Heart right ventricle (tissue), 16 donors: ENCODE measurements at regions not wholly inside any gene's neighbourhood (a gene's known extent, or its start where the extent isn't known, plus 50 kb on each side); places are given as distances from the start of the nearest gene placed in this dataset.
"Not testable (repeated sequence)": the region's sequence is repeated elsewhere in the genome, so short reads cannot be mapped to it uniquely, and the experiment has no call there.

ENCODE experiments used
- ATAC-seq, 8 donors: fragments of 200-7000 bp; cut with Tn5 transposase; one replicate each; pipeline ENCODE4 v1.9.1; 2020; ENCODE audit warnings: mild to moderate bottlenecking in 8 of 8, moderate library complexity in 8 of 8, moderate number of reproducible peaks in 1 of 8
- DNase-seq, 2 donors: peaks; one replicate each; pipeline ENCODE4 v3.0.0-alpha.2; 2020
- H3K27ac ChIP-seq, 10 donors: fragments of 200-600 bp; sonication (generic) in 2 of 10; one replicate each; pipeline versions ENCODE4 v1.5.0 to v1.8.0; 2020 to 2022; ENCODE audit warnings: mild to moderate bottlenecking in 3 of 10
- H3K27me3 ChIP-seq, 7 donors: fragments of 200-600 bp; one replicate each; pipeline ENCODE4 v1.8.0; 2021 to 2022; ENCODE audit warnings: mild to moderate bottlenecking in 2 of 7
- H3K36me3 ChIP-seq, 9 donors: fragments of 200-600 bp; sonication (generic) in 1 of 9; one replicate each; pipeline versions ENCODE4 v1.5.0 to v1.8.0; 2020 to 2022; ENCODE audit warnings: mild to moderate bottlenecking in 2 of 9
- H3K4me1 ChIP-seq, 9 donors: fragments of 200-600 bp; sonication (generic) in 1 of 9; one replicate each; pipeline versions ENCODE4 v1.5.0 to v1.8.0; 2020 to 2022; ENCODE audit warnings: mild to moderate bottlenecking in 4 of 9
- H3K4me3 ChIP-seq, 10 donors: fragments of 200-600 bp; sonication (generic) in 2 of 10; one replicate each; pipeline versions ENCODE4 v1.5.0 to v1.8.0; 2020 to 2022; ENCODE audit warnings: mild to moderate bottlenecking in 7 of 10, moderate library complexity in 2 of 10
- H3K9me3 ChIP-seq, 11 donors: fragments of 200-600 bp in 10 of 11; sonication (generic) in 2 of 11; one replicate each; pipeline versions ENCODE4 v1.5.0 to v1.8.0; 2013 to 2022; ENCODE audit warnings: mild to moderate bottlenecking in 2 of 11, control low read depth in 1 of 11, moderate library complexity in 1 of 11
- WGBS, 2 donors: extraction: QIAGEN DNeasy Blood & Tissue Kit; methylation state at CpG; one replicate each; pipeline ENCODE4 v1.1.7; 2013; ENCODE audit warnings: inconsistent platforms in 1 of 2; 5-methylcytosine and 5-hydroxymethylcytosine counted together
- intact Hi-C, 10 donors: fragments of 100-400 bp; cut with DNase I; formaldehyde crosslinking; loops; one replicate each; pipeline versions ENCODE4 v1.11.1 to v1.14.2; 2022
- TF ChIP-seq, protein P1 (sequence below), 9 donors: fragments of 200-600 bp; sonication (generic) in 2 of 9; IDR thresholded peaks; one replicate each; pipeline versions ENCODE4 v1.5.0 to v1.8.0; 2021 to 2022; ENCODE audit warnings: antibody characterized with exemption in 9 of 9, mild to moderate bottlenecking in 5 of 9, moderate library complexity in 1 of 9
- donor health status: Arrhythmogenic right ventricular cardiomyopathy.
- donor health status: ischemic (EF 13 %, LVEDD 7.1; RV severe dilation, severe dysfunction).
- donor health status: healthy with polysubstance abuse.
- donor health status: DM: no; HTN: yes; CAD: no.
- donor health status: DM: no; HTN: no; CAD: no.
- donor health status: ischemic (EF 25% LVEDD 6.9; RV normal size, moderate dysfunction).
- donor health status: ischemic (EF 25% LVEDD 5.7; RV mildly dilated, moderate dysfunction).
- donor health status: healthy.
- donor health status: DM: yes; HTN: yes; CAD: no.
- donor health status: Ischemic cardiomyopathy.
- donor health status: ischemic (EF 35%, LVEDD 5.7; RV mildly dilated, moderate dysfunction).
- donor health status: nonischemic (EF 11% LVEDD 7.7; RV severe dilation, severe dysfunction).
- donor health status: DM: yes; HTN: yes; CAD: no.
- donor health status: PGD.
- donor health status: ischemic (EF 29% LVEDD 5.4; RV normal size, mild dysfunction).
- donor health status: nonischemic (EF 23%, LVEDD 6.1; RV moderate dilation, normal function).

DNA sequence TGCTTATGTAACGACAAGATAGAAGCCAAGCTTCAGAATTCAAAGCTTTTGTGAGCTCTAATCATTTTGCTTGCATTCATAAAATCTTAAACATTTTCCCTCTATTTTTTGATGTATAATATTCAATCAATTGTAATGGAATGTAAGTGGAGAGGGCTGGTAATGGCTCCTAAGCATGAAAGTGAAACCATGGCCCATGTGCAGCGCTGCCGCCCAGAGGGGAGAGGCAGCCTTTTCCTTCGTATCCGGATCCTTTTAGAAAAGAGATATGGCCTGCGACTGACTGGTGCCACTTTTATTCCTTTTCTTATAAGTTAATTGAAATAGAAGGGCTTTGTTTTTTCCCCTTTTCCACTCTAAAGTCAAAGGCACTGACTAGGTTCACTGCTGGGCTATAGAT, 178.9 kb upstream of the POMZP3 start:
- H3K9me3 ChIP-seq, H3K27me3 ChIP-seq, H3K36me3 ChIP-seq, intact Hi-C loops: not testable (repeated sequence)
- 39 to 42% methylated on average over 6 of the region's 6 CpGs for WGBS, 2 donors
- TF ChIP-seq, protein P1, sequence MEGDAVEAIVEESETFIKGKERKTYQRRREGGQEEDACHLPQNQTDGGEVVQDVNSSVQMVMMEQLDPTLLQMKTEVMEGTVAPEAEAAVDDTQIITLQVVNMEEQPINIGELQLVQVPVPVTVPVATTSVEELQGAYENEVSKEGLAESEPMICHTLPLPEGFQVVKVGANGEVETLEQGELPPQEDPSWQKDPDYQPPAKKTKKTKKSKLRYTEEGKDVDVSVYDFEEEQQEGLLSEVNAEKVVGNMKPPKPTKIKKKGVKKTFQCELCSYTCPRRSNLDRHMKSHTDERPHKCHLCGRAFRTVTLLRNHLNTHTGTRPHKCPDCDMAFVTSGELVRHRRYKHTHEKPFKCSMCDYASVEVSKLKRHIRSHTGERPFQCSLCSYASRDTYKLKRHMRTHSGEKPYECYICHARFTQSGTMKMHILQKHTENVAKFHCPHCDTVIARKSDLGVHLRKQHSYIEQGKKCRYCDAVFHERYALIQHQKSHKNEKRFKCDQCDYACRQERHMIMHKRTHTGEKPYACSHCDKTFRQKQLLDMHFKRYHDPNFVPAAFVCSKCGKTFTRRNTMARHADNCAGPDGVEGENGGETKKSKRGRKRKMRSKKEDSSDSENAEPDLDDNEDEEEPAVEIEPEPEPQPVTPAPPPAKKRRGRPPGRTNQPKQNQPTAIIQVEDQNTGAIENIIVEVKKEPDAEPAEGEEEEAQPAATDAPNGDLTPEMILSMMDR (IDR thresholded peaks at IDR 0.05), result peak in 2 of 9 donors; percentile 28 to 46
- Histone ChIP-seq H3K4me3 (peak overlapping the region in 5 of 10 donors; percentile 8 to 25 (median 21)), H3K4me1 (peaks cover 0 to 24% (median 5%) of the 10 kb centered on the region in 9 donors), H3K27ac (peak overlapping the region in 6 of 10 donors; percentile 19 to 58 (median 50))
- ATAC-seq (peak in 7 of 8 donors; percentile 62 to 90 (median 81)), DNase-seq (peak; percentile 3 to 4)

DNA sequence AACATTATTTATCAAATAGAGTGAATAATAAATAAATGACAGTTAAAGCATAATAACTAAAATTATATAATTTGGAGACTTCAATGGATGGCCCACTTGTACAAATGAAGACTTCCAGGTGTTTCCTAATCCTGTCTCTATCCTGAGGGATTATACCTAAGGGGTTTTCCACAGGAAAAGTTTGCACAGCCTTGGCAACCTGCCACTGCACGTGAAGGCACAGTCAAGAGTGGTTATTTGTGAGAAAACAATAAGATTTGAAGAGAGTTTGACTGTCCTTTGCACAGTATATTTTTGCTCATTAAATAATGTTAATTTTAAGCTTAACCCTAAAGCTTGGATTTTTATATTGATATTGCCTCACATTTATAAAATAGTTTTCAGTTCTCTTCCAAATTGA, 178.2 kb upstream of the POMZP3 start:
- H3K27me3 ChIP-seq, intact Hi-C loops, H3K9me3 ChIP-seq, H3K36me3 ChIP-seq: not testable (repeated sequence)
- DNase-seq (peak; percentile 17 to 25), ATAC-seq (peak in 4 of 8 donors; percentile 51 to 78 (median 58))
- H3K4me3 ChIP-seq, result peak overlapping the region in 1 of 10 donors; percentile 21
- WGBS, 2 donors, result 50 to 73% methylated on average over 1 of the region's 1 CpG
- H3K27ac ChIP-seq, result peak overlapping the region in 5 of 10 donors; percentile 19 to 58 (median 54)
- peaks cover 0 to 24% (median 5%) of the 10 kb centered on the region in 9 donors for H3K4me1 ChIP-seq

DNA sequence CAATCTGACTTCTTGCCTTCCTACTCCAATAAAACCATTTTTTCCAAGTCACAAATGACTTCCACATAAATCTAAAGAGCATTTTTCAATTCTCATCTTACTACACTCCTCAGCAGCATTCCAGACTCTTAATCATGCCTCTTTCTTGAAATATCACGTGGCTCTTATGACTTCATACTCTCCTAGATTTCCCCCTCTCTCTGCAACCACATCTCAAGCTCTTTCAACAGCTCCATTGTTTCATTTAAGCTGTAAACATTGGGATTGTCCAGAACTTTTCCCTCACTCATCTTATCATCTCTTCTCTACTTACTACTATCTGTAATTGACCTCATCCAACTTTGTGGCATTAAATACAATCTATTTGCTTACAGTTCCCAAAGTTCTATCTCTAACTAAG, 170.6 kb upstream of the POMZP3 start:
- H3K36me3 ChIP-seq, H3K27ac ChIP-seq, H3K9me3 ChIP-seq, H3K4me3 ChIP-seq, DNase-seq, intact Hi-C loops, ATAC-seq, H3K27me3 ChIP-seq, H3K4me1 ChIP-seq: not testable (repeated sequence)
- 21 to 59% methylated on average over 1 of the region's 1 CpG for WGBS, 2 donors

DNA sequence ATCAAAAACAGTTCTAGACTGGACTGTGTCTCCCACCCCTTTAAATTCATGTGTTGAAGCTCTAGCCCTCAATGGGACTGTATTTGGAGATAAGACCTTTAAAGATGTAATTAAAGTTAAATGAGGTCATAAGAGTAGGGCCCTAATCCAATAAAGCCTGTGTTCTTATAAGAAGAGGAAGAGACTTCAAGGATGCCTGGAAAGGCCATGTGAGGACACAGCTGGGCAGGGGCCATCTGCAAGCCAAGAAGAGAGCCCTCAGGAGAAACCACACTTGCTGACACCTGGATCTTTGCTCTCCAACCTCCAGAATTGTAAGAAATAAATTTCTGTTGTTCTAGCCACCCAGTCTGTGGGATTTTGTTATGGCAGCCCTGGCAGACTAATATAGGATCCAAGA, 153.6 kb upstream of the POMZP3 start:
- H3K4me1 ChIP-seq, H3K9me3 ChIP-seq, H3K36me3 ChIP-seq, H3K27ac ChIP-seq, DNase-seq, ATAC-seq, intact Hi-C loops, H3K4me3 ChIP-seq, H3K27me3 ChIP-seq: not testable (repeated sequence)

DNA sequence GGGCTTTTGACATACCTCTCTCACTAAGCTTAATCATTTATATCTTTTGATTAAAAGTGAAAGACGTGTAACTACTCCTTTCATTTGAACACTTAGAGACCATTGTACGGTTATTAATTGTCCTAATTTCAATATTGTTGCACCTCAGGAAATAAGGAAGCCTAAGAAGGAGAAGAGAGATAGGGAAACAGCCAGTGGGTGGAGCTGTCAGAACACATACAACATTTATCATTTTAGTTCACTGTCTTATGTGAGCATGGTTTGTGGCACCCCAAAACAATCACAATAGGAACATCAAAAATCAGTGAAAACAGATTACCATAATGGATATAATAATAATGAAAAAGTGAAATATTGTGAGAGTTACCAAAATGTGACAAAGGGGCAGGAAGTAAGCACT, 147.2 kb upstream of the POMZP3 start:
- H3K4me3 ChIP-seq, H3K9me3 ChIP-seq, ATAC-seq, H3K4me1 ChIP-seq, H3K27me3 ChIP-seq, H3K36me3 ChIP-seq, DNase-seq, intact Hi-C loops, H3K27ac ChIP-seq: not testable (repeated sequence)
- TF ChIP-seq, protein P1 (IDR thresholded peaks at IDR 0.05), result peak in 7 of 9 donors; percentile 18 to 59 (median 47)
- 55 to 77% methylated on average over 2 of the region's 2 CpGs for WGBS, 2 donors

DNA sequence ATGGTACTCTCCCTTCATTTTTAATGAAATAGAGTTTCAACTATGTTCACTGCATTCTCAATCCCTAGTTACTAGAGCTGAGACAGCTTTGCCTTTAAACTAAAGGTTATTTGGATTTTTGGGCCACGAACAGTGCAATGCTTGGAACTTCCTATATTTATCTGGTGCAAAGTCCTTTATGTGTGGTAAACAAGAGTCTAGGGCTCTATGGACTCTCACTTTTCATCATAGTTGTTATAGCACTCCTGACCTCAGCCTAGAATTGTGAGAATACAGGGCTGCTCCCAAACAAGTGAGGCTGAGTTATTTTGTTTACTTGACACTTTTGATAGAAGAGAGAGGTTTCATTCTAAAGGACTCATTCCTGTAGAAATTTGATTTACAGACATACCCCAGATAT, 144.9 kb upstream of the POMZP3 start:
- ATAC-seq, H3K4me1 ChIP-seq, DNase-seq, H3K36me3 ChIP-seq, H3K4me3 ChIP-seq, intact Hi-C loops, H3K27me3 ChIP-seq, H3K27ac ChIP-seq: not testable (repeated sequence)
- 69 to 76% methylated on average over 1 of the region's 1 CpG for WGBS, 2 donors
- H3K9me3 ChIP-seq, result peaks cover 0 to 11% (median 0%) of the 10 kb centered on the region in 11 donors

DNA sequence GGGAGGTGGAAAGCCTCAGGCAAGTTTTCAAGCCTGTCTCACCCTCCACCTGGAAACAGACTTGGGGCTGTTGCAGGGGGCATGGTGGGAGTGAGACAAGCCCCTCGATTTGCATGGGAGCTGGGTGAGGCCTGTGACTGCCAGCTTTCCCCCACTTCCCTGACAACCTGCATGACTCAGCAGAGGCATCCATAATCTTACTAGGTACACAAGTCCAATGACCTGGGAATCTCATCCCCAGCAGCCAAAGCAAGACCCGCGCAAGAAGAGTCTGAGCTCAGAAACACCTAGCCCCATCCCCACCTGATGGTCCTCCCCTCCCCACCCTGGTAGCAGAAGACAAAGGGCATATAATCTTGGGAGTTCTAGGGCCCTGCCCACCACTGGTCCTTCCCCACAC, 136.9 kb upstream of the POMZP3 start:
- H3K4me1 ChIP-seq, H3K4me3 ChIP-seq, H3K27ac ChIP-seq, intact Hi-C loops, H3K36me3 ChIP-seq, ATAC-seq, DNase-seq, H3K27me3 ChIP-seq: not testable (repeated sequence)
- WGBS, 2 donors, result 86 to 91% methylated on average over 3 of the region's 3 CpGs
- H3K9me3 ChIP-seq, result peaks cover 0 to 20% (median 0%) of the 10 kb centered on the region in 11 donors

DNA sequence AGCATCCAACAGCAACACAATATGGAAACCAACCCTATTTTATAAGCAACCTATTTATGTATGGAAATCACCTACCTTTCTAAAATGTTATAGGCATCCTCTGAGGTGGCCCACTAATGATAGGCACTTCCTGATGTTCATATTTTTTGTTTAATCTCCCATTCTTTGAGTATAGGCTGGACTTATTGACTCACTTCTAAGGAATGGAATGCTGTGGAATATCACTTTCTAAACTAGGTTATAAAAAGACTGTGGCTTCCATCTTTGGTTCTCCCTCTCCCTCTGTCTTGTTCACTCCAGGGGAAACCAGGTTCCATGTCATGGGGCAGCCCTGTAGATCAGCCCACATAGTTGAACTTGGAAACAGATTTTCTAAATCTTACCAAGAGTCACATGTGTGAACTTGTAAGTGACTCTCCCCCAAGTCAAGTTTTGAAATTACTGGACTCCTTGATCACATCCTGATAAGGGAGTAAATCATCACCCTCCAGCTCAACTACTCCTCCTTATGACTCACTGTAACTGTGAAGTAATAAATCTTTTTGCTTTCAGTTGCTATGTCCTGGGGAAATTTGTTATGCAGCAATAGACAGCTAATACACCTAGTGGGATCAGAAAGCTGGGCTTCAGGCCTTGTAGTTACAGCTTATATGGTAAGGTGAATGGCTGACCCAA, 133.6 kb upstream of the POMZP3 start:
- H3K9me3 ChIP-seq, intact Hi-C loops, H3K4me3 ChIP-seq, H3K27me3 ChIP-seq, H3K4me1 ChIP-seq, H3K27ac ChIP-seq, DNase-seq, H3K36me3 ChIP-seq, ATAC-seq: not testable (repeated sequence)

DNA sequence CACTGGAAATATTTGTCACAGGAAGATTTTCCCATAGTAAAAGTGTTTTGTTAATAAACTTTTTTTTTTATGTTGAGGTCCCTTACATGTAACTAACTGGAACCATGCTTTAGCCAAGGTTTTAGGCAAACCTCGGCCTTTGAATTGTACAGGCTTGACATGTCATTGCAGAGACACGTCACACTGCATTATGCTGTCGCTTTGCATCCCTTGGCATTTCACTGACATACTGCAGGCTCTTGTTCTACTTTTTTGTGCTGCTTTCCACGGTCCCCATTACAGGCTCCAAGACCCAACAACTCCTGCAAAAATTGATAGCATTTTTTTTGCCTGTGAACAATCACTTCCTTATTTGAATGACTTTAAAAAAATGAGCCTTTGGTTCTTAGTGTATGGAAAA, 112.5 kb upstream of the POMZP3 start:
- intact Hi-C loops, H3K27ac ChIP-seq, DNase-seq, H3K4me3 ChIP-seq, ATAC-seq, H3K36me3 ChIP-seq, H3K4me1 ChIP-seq, H3K27me3 ChIP-seq, H3K9me3 ChIP-seq: not testable (repeated sequence)
- 52 to 56% methylated on average over 4 of the region's 4 CpGs for WGBS, 2 donors

DNA sequence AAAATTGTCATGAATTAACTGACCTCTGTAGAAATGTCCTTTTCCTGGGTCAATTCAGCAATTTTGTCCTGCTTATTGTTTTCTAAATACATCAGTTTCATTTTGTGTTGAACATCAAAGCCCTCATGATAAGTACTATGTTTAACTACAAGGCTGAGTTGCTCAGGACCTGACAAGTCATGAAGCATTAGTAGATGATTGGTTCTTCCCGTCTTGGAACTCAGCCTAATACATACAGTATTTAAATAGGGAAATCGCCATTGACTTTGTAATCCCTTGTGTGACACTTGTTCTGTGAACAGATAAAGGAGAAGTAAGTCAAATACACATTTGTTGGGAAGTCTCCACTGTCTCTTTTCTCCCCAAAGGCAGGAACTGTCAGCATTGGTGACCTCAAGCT, 109.6 kb upstream of the POMZP3 start:
- H3K27ac ChIP-seq, H3K9me3 ChIP-seq, DNase-seq, H3K4me3 ChIP-seq, H3K27me3 ChIP-seq, ATAC-seq, H3K4me1 ChIP-seq, intact Hi-C loops, H3K36me3 ChIP-seq: not testable (repeated sequence)
- 45 to 52% methylated on average over 2 of the region's 2 CpGs for WGBS, 2 donors
